ENCODE measurements at regions not wholly inside any gene's neighbourhood (a gene's known extent, or its start where the extent isn't known, plus 50 kb on each side); places are given as distances from the start of the nearest gene placed in this dataset.

DNA sequence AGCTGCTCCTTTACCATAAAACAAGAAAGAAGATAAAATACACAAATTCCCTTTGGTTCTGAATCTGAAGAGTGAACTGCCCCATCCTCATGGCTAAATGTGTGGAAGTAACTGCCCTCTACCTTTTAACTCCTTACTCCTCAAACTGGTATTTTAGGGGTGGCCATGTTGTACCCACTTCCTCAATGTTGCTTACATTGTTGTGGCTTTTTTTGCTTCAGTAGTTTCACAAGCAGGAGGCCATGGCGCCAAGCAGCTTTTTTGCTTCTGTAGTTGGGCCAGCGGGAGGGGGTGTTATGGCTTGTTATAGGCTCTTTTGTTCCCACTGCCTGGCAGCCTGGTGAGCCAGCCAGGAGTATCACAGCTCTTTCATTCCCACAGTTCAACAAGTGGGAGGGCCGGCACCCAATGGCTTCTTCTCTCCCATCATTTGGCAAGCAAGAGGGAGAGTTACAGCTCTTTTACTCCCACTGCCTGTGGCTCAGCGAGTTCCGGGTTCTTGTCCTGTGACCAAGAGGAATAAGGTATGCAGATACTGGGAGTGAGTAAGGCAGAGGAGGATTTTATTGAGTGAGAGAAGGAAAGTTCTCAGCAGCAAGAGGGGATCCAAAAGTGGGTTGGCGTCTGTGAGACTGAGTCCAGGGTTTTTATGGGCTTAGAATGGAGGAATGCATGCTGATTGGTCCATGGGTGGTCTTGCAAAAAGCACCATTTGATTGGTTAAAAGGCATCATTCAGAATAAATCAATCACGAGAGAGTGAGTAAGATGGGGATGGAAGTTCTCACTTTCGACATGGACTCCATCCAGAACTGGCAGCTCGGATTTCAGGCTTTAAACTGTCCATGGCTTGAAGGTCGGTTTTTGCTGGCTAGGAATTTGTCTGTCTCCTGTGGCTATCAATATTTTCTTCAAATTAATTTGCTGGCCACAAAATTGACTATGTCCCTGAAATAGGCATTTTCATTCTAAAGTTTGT lies 429.6 kb downstream of the HLX start:
- no peak for DNase-seq (ENCODE audit: low spot score)

DNA sequence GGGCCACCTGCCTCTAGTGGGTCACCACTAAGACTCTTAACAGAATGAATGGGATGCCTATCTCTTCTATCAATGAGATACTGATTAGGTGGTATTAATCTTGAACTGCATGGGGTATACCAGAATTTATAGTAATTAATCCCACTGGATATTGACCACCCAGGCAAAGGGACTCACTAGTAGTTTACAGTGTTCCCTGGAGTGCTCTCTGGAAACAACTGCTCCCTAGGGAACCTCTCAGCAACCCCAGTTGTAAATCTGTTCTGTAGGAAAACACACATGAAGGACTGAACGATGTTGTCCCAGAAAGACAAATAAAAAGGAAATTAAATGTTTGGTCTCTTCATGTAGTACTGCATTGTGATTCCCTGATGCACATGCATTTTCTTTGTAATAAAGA lies 430.5 kb downstream of the HLX start:
- DNase-seq (ENCODE audit: low spot score) = no peak

DNA sequence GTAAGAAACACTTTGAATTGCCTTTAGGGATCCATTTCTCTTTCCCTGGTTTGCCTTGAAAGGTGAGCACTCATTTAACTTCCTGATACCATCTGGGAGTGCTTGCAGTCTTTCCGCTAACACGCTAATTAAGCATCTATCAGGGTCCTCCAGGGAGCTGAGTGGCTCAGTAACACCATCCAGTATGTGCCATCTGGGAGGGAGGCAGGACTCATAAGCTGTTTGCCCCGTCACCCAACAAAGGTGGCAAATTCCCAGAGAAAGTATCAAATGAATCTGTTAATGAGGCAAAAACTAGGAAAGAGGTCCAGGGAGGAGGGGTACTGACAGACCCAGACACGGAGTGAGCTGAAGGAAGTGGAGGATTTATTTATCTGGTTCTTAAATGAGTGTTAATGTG lies 430.9 kb downstream of the HLX start:
- DNase-seq (ENCODE audit: low spot score) = no peak

DNA sequence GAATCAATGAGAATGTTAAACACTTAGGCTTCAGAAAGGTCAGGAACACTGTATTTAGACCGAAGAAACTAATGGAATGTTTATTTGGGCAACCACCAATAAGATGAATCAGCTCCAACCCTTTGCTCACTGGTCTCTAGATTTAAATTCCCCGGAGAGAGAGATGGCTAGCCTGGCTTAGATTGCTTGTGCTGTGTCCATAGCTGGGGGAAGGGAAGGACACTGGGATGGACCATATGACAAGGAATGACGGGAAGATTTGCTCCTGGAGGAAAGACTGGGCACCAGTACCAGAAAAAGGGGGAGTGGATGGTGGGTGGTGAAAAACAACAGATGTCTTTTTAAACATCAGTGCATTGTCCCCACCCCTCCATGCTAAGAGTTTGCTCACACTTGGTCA lies 426.6 kb downstream of the DUSP10 start:
- no peak for DNase-seq (ENCODE audit: low spot score)

DNA sequence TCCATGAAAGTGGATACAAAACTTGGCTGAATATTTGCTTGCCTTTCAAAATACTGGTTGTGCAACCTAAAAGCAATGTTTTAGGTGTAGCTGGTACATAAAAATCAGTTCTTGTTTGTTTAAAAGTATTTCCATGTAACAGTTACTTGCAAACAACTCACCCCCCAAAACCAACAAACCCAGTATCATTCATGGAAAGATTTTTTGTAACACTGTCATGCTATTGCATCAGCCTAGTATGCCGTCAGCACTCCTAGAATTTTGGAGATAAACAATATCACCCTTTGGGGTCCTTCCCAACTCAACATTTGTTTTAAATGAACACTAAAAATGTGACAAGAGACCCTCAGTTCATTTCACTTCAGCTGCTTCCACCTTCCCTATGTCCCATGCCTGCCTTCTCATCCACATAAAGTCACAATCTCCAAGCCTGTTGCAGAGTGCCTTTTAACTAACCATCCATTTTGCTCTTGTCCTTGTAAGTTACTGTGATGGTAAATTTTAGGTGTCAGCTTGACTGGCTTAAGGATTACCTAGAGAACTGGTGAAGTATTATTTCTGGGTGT lies 425.3 kb downstream of the DUSP10 start:
- DNase-seq (ENCODE audit: low spot score) = no peak

DNA sequence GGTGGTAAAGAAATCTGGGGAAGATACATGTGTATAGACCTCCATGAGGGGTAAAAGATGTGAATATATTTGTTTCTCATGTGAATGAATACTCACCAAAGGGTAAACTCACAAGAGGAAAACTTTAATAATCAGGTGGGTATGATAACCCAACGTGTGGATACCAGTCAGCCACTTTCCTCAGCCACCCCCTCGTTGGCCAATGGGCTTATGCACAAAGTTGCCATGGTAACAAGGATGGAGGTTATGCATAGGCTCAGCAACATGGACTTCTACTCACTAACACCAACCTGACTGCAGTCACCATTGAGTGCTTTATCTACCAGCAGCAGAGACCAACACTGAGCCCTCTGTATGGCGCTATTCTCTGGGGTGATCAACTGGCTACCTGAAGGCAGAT lies 424.4 kb downstream of the DUSP10 start:
- DNase-seq (ENCODE audit: low spot score) = no peak

DNA sequence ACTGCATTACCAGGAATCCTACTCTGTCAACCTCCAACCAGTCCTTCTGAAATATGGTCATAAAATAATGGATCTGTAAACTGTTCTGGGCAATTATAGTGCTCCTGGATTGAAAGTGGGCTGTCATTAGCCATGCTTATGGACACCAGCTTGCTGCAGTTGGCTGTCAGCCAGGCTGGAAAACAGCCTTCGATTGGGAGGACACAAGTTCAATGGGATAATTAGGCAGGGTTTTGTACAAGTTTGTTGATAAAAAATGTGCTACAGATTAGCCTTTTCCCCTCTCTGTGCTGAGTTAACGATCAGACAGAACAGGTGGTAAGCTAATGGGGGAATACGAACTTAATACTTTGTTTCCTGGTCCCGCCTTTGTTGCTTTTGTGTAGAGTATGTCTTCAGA lies 413.9 kb downstream of the DUSP10 start:
- DNase-seq (ENCODE audit: low spot score) = no peak

DNA sequence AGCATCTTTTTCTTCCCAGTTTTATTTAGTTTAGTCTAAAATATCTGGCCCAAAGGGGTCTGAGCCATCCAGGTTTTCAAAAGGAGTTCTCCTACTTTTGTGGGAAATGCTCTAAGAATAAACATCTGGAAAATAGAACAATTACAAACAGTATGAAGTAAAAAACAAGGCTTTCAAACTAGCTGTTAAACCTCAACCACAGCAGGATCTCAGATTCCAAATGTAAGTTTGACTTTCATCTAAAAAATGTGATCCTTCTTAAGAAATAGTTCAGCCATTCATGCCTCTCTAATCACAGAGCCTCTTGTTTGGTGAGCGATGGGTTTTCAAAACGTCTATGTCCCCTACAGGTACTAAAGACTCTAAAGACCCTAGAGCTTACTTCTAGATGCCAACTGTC lies 413.5 kb downstream of the DUSP10 start:
- no peak for DNase-seq (ENCODE audit: low spot score)

DNA sequence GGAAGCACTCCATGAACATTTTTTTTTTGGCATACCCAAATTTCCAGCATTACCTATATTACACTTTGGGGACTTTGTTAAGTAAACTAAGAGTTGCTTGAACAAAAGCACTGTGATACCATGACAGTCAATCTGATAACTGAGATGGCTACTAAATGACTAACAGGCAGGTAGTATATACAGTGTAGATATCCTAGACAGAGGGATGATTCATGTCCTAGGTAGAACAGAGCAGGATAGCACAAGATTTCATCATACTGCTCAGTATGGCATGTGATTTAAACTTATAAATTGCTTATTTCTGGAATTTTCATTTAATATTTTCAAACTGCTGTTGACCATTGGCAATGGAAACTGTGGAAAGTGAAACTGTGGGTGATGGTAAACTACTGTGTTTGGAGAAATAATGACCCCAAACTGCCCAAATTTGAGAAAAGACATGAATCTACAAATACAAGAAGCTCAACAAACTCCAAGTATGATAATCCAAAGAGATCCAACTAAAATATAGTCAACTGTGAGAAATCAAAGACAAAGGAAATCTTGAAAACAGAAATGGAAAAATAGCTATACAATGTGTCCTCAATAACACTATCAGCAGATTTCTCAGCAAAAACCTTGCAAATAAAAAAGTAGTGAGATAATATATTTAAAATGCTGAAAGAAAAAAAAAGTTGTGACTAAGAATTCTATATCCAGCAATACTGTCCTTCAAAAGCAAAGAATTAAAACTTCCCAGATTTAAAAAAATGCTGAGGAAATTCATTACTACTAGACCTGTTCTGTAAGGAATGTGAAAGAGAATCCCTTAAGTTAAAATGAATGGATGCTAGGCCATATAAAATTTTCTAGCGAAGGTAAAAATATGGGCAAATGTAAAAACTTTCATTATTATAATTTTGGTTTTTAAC lies 410.4 kb downstream of the DUSP10 start:
- DNase-seq (ENCODE audit: low spot score) = no peak

DNA sequence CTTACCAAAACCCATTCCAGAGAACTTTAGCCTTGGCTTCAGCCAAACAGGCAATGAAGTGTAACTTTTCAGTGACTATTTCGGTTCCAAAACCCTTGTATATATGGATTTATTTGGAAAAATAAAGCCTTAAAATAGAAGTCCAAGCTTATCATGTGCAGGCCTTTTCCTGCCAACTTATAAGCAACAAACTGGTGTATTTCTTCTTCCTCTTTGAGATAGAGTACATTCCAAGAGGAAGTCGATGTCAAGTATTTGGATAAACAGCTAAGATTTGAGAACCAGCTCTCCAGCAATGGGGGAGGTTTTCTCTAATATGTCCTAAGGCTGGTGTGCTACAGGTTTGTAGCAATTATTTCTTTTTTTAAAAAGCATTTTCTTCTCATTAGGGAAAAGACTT lies 407.8 kb downstream of the DUSP10 start:
- no peak for DNase-seq (ENCODE audit: low spot score)

DNA sequence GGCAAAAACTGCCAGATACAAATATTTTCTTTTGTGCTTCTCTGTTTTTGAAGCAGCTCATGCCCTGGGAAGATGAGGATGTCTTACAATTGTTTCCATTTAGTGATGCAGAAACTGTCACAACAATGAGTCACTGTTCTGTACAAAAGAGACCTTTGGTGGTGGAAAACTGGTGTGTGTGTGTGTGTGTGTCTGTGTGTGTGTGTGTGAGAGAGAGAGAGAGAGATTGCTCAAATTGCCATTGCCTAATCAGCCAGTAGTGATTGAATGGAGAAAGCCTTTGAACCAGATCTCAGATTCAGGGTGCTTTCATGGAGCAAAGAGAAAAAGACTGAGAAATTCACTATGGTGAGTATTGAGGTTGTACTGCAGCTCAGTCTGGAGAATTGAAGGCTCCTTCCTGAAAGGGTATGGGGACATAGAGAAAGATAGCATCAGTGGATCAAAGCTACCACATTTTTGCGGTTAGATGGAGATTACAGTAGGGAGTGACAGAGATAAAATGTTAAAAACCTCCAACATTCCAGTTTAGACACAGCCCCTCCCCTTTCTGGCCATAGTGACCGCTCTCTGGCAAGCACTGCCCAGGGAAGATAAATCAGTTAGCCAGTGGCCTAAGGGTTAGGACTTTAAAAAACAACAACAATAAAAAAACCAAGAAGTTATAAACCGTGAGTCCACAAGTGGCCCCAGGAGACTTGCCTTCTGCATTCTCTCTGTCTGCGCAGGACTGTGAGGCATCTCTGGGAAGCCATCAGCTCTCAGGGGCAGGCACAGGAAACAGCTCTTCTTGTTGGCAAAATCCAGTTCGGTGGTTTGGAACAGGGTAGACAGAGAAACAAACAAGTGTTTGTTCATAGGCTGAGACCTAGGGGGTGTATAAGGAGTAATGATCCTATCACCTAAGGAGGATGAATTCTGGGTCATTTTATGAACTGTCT lies 406.5 kb downstream of the DUSP10 start:
- peak; percentile 81 for DNase-seq (ENCODE audit: low spot score)

DNA sequence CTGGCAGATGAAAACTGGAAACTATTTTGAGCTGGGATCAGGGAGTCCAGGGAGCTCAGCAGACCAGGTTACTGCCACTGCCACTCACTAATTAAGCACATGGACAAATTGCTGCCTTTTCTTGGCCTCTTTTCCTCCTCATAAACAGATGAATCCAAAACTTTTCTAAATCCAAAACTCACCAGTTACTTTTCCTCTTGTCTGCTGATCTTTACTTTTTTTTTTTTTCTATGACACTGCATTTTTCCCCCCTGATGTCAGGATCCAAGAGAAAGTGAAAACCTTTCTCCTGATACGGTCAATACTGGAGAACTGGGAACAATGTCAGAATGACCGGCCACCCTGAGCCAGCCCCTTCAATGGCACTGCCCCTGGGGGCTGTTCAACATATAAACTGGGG lies 405.8 kb downstream of the DUSP10 start:
- DNase-seq (ENCODE audit: low spot score) = no peak

DNA sequence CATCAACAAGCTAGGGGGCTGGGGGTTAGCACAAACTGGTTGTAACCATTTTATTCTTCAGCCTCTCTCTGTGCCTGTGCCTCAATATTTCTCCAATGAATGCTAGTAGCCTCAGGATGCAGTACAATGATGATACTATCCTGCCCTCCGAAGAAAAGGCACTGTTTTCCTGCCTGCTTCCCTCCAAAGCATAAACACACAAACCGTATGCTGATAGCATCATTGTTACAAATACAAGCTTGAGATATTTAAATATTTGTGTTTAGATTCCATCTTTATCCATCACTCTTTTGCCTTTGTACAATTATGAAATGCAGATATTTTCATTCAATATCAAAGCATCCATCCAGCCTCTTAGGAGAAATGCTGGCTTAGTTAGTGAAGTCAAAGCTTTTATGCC lies 404.8 kb downstream of the DUSP10 start:
- DNase-seq (ENCODE audit: low spot score) = no peak

DNA sequence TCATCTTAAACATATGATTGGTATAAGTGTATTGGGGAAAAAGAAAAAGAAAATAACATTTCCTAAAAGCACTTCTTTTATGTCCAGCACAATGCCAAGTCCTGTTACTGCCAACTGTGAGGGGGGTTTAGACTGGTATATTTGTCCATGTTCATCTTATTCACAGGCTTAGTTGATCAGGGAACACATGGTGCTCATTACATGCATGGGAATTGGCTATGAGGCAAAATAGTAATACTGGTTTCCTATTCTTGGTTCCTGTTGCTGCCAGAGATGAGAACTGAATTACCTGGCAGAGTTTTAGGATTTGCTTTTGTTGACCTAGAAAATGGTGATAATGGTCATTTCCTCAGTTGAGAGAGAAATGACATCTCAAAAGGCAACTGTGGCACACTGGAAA lies 398.8 kb downstream of the DUSP10 start:
- no peak for DNase-seq (ENCODE audit: low spot score)

DNA sequence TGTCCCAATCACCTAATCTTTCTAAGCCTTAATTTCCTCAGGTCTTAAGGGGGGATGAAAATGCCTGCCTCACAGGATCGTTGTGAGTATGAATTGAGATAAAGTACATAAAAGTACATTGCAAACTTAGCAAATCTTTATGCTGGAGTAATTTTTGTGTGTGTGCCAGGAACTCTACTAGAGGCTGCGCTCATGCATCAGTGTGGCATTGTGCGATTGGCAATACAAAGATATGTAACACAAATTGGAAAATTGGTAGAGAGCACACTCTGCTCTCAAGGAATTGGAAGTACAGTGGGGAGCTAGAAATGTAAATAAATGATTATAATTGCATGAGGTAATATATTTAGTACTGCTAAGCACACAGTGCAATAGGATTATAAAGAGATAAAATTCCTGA lies 398.3 kb downstream of the DUSP10 start:
- no peak for DNase-seq (ENCODE audit: low spot score)

DNA sequence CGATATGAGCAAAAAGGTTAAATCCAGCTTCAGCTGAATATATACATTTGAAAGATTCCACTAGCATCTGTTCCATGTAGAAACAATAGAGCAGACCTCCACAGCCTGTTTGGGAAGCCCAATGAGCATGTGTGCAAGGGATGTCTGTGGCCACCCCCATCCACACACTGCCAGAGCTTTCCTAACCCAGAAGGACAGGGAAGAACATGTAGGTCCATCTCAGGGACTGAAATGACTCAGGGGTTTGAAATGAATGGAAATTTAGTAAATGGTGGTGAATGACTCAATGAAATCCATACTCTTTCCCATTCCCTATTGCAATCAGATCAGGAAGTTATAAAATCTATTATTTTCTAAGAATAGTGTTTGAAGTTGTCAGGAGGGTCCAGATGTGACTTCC lies 397.2 kb downstream of the DUSP10 start:
- no peak for DNase-seq (ENCODE audit: low spot score)

DNA sequence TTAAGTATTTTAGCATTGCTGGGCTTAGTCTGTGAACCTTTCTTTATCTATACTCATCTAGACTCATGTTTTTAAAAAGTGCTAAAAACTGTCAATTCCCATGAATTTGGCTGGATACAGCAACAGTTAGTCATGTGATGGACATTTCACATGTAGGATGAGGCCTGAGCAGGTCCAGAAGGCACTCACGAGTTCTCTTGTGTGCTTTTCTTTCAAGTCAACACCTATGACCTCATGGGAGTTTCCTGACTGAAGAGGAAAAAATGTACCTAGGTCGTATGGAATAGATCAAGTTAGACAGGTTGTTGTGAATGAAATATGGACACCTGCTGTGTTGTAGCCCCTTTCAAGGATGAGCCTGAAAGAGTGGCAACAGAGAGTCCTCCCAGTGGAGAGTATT lies 394.2 kb downstream of the DUSP10 start:
- DNase-seq (ENCODE audit: low spot score) = no peak

DNA sequence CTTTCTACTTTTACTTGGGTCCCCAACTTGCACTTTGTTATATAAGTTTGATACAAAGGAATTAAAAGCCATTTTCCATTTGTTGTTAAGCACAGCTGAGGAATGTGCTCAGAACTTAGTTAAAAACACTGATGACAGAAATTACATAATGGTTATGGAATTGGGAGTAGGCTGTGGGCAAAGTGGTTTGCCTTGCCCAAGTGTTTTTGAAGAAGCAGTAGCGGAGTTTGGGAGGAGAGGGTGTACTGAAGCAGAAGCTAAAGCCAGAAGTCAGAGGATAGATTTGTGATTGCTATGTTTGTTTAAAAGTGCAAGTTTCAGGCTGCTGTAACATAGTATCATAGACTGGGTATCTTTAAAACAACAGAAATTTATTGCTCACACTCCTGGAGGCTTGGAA lies 391.8 kb downstream of the DUSP10 start:
- no peak for DNase-seq (ENCODE audit: low spot score)

DNA sequence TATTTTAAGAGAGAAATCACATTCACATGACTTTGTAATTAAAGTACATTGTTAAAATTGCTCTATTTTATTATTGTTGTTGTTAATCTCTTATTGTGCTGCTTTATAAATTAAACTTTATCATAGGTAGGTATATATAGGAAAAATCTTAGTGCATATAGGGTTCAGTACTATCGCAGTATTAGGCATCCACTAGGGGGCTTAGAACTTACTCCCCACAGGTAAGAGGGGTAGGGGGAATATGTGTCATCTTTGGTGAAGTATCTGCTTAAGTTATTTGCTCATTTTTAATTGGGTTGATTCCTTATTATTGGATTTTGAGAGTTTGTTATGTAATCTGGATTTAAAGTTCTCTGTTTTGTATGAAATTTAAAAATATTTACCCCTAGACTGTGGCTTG lies 385.2 kb downstream of the DUSP10 start:
- DNase-seq (ENCODE audit: low spot score) = no peak

DNA sequence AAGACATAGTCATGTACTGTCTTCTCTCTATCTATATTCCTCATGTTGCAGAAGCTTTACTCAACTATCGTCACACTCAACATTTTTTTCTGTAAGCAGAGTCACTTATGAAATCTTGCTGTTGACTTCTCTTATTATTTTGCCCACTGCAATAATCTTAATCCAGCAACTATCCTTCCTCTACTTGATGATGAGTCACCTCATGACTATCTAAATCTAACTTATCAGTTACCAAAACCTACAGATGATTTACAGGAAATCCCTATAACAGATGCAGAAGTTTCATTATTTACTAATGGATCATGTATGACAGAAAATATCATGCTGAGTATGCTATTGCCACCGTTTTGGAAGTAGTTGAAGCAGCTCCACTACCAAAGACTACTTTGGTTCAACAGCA lies 378.9 kb downstream of the DUSP10 start:
- DNase-seq (ENCODE audit: low spot score) = no peak

DNA sequence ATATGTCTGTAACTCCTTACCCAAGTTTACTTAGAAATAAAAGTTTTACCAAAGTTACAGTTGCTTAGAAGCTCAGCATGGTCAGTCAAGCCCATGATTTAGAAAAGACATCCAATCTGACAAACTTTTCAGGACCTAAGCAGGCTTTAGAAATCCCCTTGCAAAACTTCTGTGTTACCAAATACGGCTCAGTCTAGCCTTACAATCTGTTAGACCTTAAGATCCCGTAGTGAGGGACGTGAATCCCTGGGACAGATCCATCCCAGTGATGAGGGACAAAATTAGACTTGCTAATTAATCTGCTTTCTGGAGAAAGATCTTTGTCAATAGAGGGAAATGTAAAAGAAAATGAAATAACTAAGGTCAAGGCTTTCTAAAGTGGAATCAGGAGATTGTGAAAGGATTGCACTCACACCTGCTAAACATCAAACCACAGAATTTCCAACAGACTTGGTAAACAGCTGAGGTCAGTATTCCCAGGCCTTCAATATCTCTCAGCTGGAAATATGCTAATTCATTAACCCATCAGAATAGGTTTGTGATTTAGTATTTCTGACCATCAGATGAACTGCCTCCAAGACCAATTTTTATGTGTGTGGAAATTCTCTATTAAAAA lies 375.3 kb downstream of the DUSP10 start:
- no peak for DNase-seq (ENCODE audit: low spot score)
